ENCODE measurements at regions not wholly inside any gene's neighbourhood (a gene's known extent, or its start where the extent isn't known, plus 50 kb on each side); places are given as distances from the start of the nearest gene placed in this dataset.

- TF ChIP-seq NANOG (IDR thresholded peaks at IDR 0.05; ENCODE audit: borderline replicate concordance) (no peak), REST (IDR thresholded peaks at IDR 0.05; ENCODE audit: unreplicated experiment) (no peak)
- H3K4me3 Mint-ChIP-seq: no peak overlapping the region
- no peaks in the 10 kb centered on the region for H3K27me3 Mint-ChIP-seq (ENCODE audit: insufficient read depth, low read depth, poor library complexity)
- H3K9me2 ChIP-seq (ENCODE audit: insufficient read depth): no peaks in the 10 kb centered on the region
- H3K4me2 ChIP-seq: no peak overlapping the region
- no peaks in the 10 kb centered on the region for H3K4me1 ChIP-seq (ENCODE audit: insufficient read depth)
- H3K79me2 ChIP-seq (replicated peaks; ENCODE audit: insufficient read depth): no peaks in the 10 kb centered on the region
- H3K27me3 ChIP-seq (ENCODE audit: insufficient read depth): no peaks in the 10 kb centered on the region
- no peaks in the 10 kb centered on the region for H3K36me3 Mint-ChIP-seq (ENCODE audit: low read depth)
- H3F3A ChIP-seq (replicated peaks; ENCODE audit: low read depth): no peaks in the 10 kb centered on the region
- H3K4me1 Mint-ChIP-seq: peaks cover 7% of the 10 kb centered on the region; the same call in 2 of the 3 replicates
- no peak overlapping the region for H3K27ac ChIP-seq (ENCODE audit: low read depth)
- no peaks in the 10 kb centered on the region for H3K9me3 Mint-ChIP-seq
- no peaks in the 10 kb centered on the region for H3K36me3 ChIP-seq (ENCODE audit: insufficient read depth)
- no peak overlapping the region for H3K4me3 ChIP-seq
- no peaks in the 10 kb centered on the region for H4K20me1 ChIP-seq (replicated peaks; ENCODE audit: insufficient read depth)
- H2AFZ ChIP-seq: no peak overlapping the region
- ATAC-seq (no peak), DNase-seq (ENCODE audit: low spot score) (no peak)
- H3K27ac Mint-ChIP-seq: no peak overlapping the region
Observed at GRCh38 chr1:189811960-189812359, 665.7 kb downstream of the BRINP3 start.

- H3K9me3 Mint-ChIP-seq: no peaks in the 10 kb centered on the region
- Histone ChIP-seq H4K20me1 (replicated peaks; ENCODE audit: insufficient read depth) (no peaks in the 10 kb centered on the region), H3K4me1 (ENCODE audit: insufficient read depth) (no peaks in the 10 kb centered on the region), H3K79me2 (replicated peaks; ENCODE audit: insufficient read depth) (no peaks in the 10 kb centered on the region), H3F3A (replicated peaks; ENCODE audit: low read depth) (no peaks in the 10 kb centered on the region), H3K9me2 (ENCODE audit: insufficient read depth) (no peaks in the 10 kb centered on the region), H2AFZ (no peak overlapping the region), H3K27me3 (ENCODE audit: insufficient read depth) (no peaks in the 10 kb centered on the region), H3K4me3 (no peak overlapping the region), H3K4me2 (no peak overlapping the region), H3K36me3 (ENCODE audit: insufficient read depth) (no peaks in the 10 kb centered on the region), H3K27ac (ENCODE audit: low read depth) (no peak overlapping the region)
- H3K4me1 Mint-ChIP-seq: peaks cover 7% of the 10 kb centered on the region; the same call in 2 of the 3 replicates
- ATAC-seq: peak; percentile 56
- H3K4me3 Mint-ChIP-seq: no peak overlapping the region
- H3K27me3 Mint-ChIP-seq (ENCODE audit: insufficient read depth, low read depth, poor library complexity): no peaks in the 10 kb centered on the region
- H3K36me3 Mint-ChIP-seq (ENCODE audit: low read depth): no peaks in the 10 kb centered on the region
- no peak overlapping the region for H3K27ac Mint-ChIP-seq
- DNase-seq (ENCODE audit: low spot score): peak; percentile 20
- TF ChIP-seq EZH2 (IDR thresholded peaks at IDR 0.05; ENCODE audit: low read depth, unreplicated experiment) (no peak), EZH2phosphoT487 (IDR thresholded peaks at IDR 0.05; ENCODE audit: unreplicated experiment) (no peak), NANOG (IDR thresholded peaks at IDR 0.05; ENCODE audit: borderline replicate concordance) (no peak), JUNB (IDR thresholded peaks at IDR 0.05; ENCODE audit: unreplicated experiment) (no peak), REST (IDR thresholded peaks at IDR 0.05; ENCODE audit: unreplicated experiment) (no peak), ZNF462 (CRISPR knock-in tag; IDR thresholded peaks at IDR 0.05) (no peak), STAT1 (IDR thresholded peaks at IDR 0.05; ENCODE audit: unreplicated experiment) (no peak), ZNF331 (CRISPR knock-in tag; IDR thresholded peaks at IDR 0.05; ENCODE audit: low read depth) (no peak), POLR2AphosphoS5 (IDR thresholded peaks at IDR 0.05; ENCODE audit: low read depth) (no peak)
Observed at GRCh38 chr1:189816558-189816957, 661.1 kb downstream of the BRINP3 start.

All from GM23338 (cell line).